Caki2 (cell line): ENCODE measurements at regions not wholly inside any gene's neighbourhood (a gene's known extent, or its start where the extent isn't known, plus 50 kb on each side); places are given as distances from the start of the nearest gene placed in this dataset.

Source experiments
- DNase-seq: peaks from one replicate; pipeline ENCODE4 v3.0.0-alpha.2; 2015; ENCODE audit warnings: low read depth
- in situ Hi-C: cut with HindIII; loops from 2 replicates; pipeline ENCODE4 v1.10.0; 2016; ENCODE audit warnings: low sequenced_read_pairs, low pct_unique_long_range_greater_than_20kb, mixed read lengths

- in situ Hi-C loops: no loop called here
- peak; percentile 4 for DNase-seq
Observed at GRCh38 chr18:65091744-65092329, 659.0 kb upstream of the CDH7 start.

- DNase-seq: no peak
Observed at GRCh38 chr18:65082907-65083306, 667.9 kb upstream of the CDH7 start.

GRCh38 chr18:65081786-65082185 is 669.0 kb upstream of the CDH7 start:
- DNase-seq: no peak
- in situ Hi-C loops: no loop called here

More at GRCh38 chr18:65082907-65083306, 667.9 kb upstream of the CDH7 start:
- in situ Hi-C loops: no loop called here

GRCh38 chr18:65073060-65073550 is 677.7 kb upstream of the CDH7 start:
- no peak for DNase-seq
- in situ Hi-C loops: no loop called here

GRCh38 chr18:65057439-65058083 is 693.3 kb upstream of the CDH7 start:
- in situ Hi-C loops: no loop called here
- DNase-seq: no peak

GRCh38 chr18:65056575-65056974 is 694.2 kb upstream of the CDH7 start:
- no peak for DNase-seq
- in situ Hi-C loops: no loop called here

GRCh38 chr18:65049586-65049985 is 701.2 kb upstream of the CDH7 start:
- no peak for DNase-seq
- in situ Hi-C loops: no loop called here

GRCh38 chr18:65039578-65039977 is 711.2 kb upstream of the CDH7 start:
- in situ Hi-C loops: no loop called here
- DNase-seq: no peak

- in situ Hi-C loops: no loop called here
- DNase-seq: no peak
Observed at GRCh38 chr18:65035701-65036100, 715.1 kb upstream of the CDH7 start.

GRCh38 chr18:65025756-65026155 is 725.1 kb upstream of the CDH7 start:
- DNase-seq: no peak
- in situ Hi-C loops: no loop called here

- in situ Hi-C loops: no loop called here
- no peak for DNase-seq
Observed at GRCh38 chr18:65021021-65021420, 729.8 kb upstream of the CDH7 start.

GRCh38 chr18:65018184-65018583 is 732.6 kb upstream of the CDH7 start:
- DNase-seq: no peak
- in situ Hi-C loops: no loop called here

GRCh38 chr18:65017372-65017760 is 733.4 kb upstream of the CDH7 start:
- no peak for DNase-seq
- in situ Hi-C loops: no loop called here

GRCh38 chr18:65016631-65017371 is 734.0 kb upstream of the CDH7 start:
- DNase-seq: no peak
- in situ Hi-C loops: no loop called here

GRCh38 chr18:64994370-64994769 is 756.4 kb upstream of the CDH7 start:
- DNase-seq: no peak
- in situ Hi-C loops: no loop called here

- in situ Hi-C loops: no loop called here
Observed at GRCh38 chr18:64993695-64994094, 757.1 kb upstream of the CDH7 start.

GRCh38 chr18:64992654-64993053 is 758.2 kb upstream of the CDH7 start:
- no peak for DNase-seq
- in situ Hi-C loops: no loop called here

More at GRCh38 chr18:64993695-64994094, 757.1 kb upstream of the CDH7 start:
- DNase-seq: no peak

- no peak for DNase-seq
- in situ Hi-C loops: no loop called here
Observed at GRCh38 chr18:64991102-64991501, 759.7 kb upstream of the CDH7 start.

GRCh38 chr18:64986906-64987495 is 763.8 kb upstream of the CDH7 start:
- no peak for DNase-seq
- in situ Hi-C loops: no loop called here
